ENCODE measurements at regions not wholly inside any gene's neighbourhood (a gene's known extent, or its start where the extent isn't known, plus 50 kb on each side); places are given as distances from the start of the nearest gene placed in this dataset.
A peak's percentile ranks its signal among the peaks of the same experiment; 100 is the strongest.

GRCh38 chr14:89017417-89017816 lies 193.0 kb downstream of the TTC8 start:
- no peak for DNase-seq (ENCODE audit: low read depth)

GRCh38 chr14:89022274-89022673 lies 197.8 kb downstream of the TTC8 start:
- DNase-seq (ENCODE audit: low read depth), result no peak

GRCh38 chr14:89024691-89025090 lies 200.2 kb downstream of the TTC8 start:
- DNase-seq (ENCODE audit: low read depth), result no peak

GRCh38 chr14:89025561-89026236 lies 201.2 kb downstream of the TTC8 start:
- peak; percentile 64 for DNase-seq (ENCODE audit: low read depth)

GRCh38 chr14:89027097-89027740 lies 202.8 kb downstream of the TTC8 start:
- DNase-seq (ENCODE audit: low read depth), result no peak

GRCh38 chr14:89028462-89029134 lies 204.1 kb downstream of the TTC8 start:
- no peak for DNase-seq (ENCODE audit: low read depth)

GRCh38 chr14:89029961-89030694 lies 205.7 kb downstream of the TTC8 start:
- no peak for DNase-seq (ENCODE audit: low read depth)

GRCh38 chr14:89030921-89031320 lies 206.5 kb downstream of the TTC8 start:
- DNase-seq (ENCODE audit: low read depth), result no peak

GRCh38 chr14:89032086-89032649 lies 207.7 kb downstream of the TTC8 start:
- DNase-seq (ENCODE audit: low read depth), result no peak

GRCh38 chr14:89033756-89034155 lies 209.3 kb downstream of the TTC8 start:
- DNase-seq (ENCODE audit: low read depth), result no peak

GRCh38 chr14:89036371-89036770 lies 211.9 kb downstream of the TTC8 start:
- DNase-seq (ENCODE audit: low read depth), result no peak

GRCh38 chr14:89037065-89037464 lies 212.6 kb downstream of the TTC8 start:
- DNase-seq (ENCODE audit: low read depth), result no peak

- no peak for DNase-seq (ENCODE audit: low read depth)
Measured at GRCh38 chr14:89040080-89040459, 215.6 kb downstream of the TTC8 start.

- DNase-seq (ENCODE audit: low read depth), result peak; percentile 85
Measured at GRCh38 chr14:89040460-89041256, 216.2 kb downstream of the TTC8 start.

GRCh38 chr14:89041257-89041582 lies 216.8 kb downstream of the TTC8 start:
- DNase-seq (ENCODE audit: low read depth), result no peak

- no peak for DNase-seq (ENCODE audit: low read depth)
Measured at GRCh38 chr14:89042021-89042420, 217.6 kb downstream of the TTC8 start.

- no peak for DNase-seq (ENCODE audit: low read depth)
Measured at GRCh38 chr14:89053303-89053702, 228.9 kb downstream of the TTC8 start.

GRCh38 chr14:89056394-89056793 lies 231.9 kb downstream of the TTC8 start:
- DNase-seq (ENCODE audit: low read depth), result no peak

- DNase-seq (ENCODE audit: low read depth), result no peak
Measured at GRCh38 chr14:89058697-89059096, 234.2 kb downstream of the TTC8 start.

GRCh38 chr14:89060191-89060590 lies 235.7 kb downstream of the TTC8 start:
- no peak for DNase-seq (ENCODE audit: low read depth)

GRCh38 chr14:89061696-89062095 lies 237.2 kb downstream of the TTC8 start:
- DNase-seq (ENCODE audit: low read depth), result no peak

GRCh38 chr14:89065879-89066278 lies 241.4 kb downstream of the TTC8 start:
- no peak for DNase-seq (ENCODE audit: low read depth)

Measured in fibroblast of the conjunctiva (primary cell).